Activated B cell treated with CpG ODN at 0.5 μM for 24 hours (primary cell): ENCODE measurements at regions not wholly inside any gene's neighbourhood (a gene's known extent, or its start where the extent isn't known, plus 50 kb on each side); places are given as distances from the start of the nearest gene placed in this dataset.

Experiments used
- ATAC-seq: fragments of 200-7000 bp; cut with Tn5 transposase; one replicate; pipeline ENCODE4 v1.10.0; 2021; ENCODE audit warnings: low read depth, mild to moderate bottlenecking, moderate library complexity
- CTCF ChIA-PET: fragments of 350-600 bp; sonication (Branson Sonifier 250); formaldehyde crosslinking; loops from one replicate; lab custom pipeline; 2021; ENCODE audit warnings: antibody characterized with exemption; lab: Charles Lee
- POLR2A ChIA-PET: fragments of 350-600 bp; sonication (Branson Sonifier 250); formaldehyde crosslinking; loops from one replicate; lab custom pipeline; 2021; ENCODE audit warnings: antibody characterized with exemption; lab: Charles Lee
- DNase-seq: peaks from one replicate; pipeline ENCODE4 v3.0.0; 2022
- H3K27ac Mint-ChIP-seq: one replicate; pipeline ENCODE4 v1.8.0; 2020; ENCODE audit warnings: mixed read lengths
- H3K27me3 Mint-ChIP-seq: one replicate; pipeline ENCODE4 v1.8.0; 2021; ENCODE audit warnings: mixed read lengths
- H3K36me3 Mint-ChIP-seq: one replicate; pipeline ENCODE4 v1.8.0; 2021; ENCODE audit warnings: low read depth, mixed read lengths
- H3K4me1 Mint-ChIP-seq: one replicate; pipeline ENCODE4 v1.8.0; 2021; ENCODE audit warnings: mixed read lengths
- H3K4me3 Mint-ChIP-seq: one replicate; pipeline ENCODE4 v1.8.0; 2020; ENCODE audit warnings: mild to moderate bottlenecking, mixed read lengths
- H3K9me3 Mint-ChIP-seq: one replicate; pipeline ENCODE4 v1.8.0; 2020; ENCODE audit warnings: mixed read lengths
- intact Hi-C: fragments of 100-400 bp; cut with micrococcal nuclease; formaldehyde crosslinking; loops from one replicate; pipeline ENCODE4 v1.15.1; 2024
- TF ChIP-seq, protein P1 (sequence below): fragments of 200-600 bp; IDR thresholded peaks from one replicate; pipeline ENCODE4 v1.8.0; 2022; ENCODE audit warnings: antibody characterized with exemption, mild to moderate bottlenecking

DNA sequence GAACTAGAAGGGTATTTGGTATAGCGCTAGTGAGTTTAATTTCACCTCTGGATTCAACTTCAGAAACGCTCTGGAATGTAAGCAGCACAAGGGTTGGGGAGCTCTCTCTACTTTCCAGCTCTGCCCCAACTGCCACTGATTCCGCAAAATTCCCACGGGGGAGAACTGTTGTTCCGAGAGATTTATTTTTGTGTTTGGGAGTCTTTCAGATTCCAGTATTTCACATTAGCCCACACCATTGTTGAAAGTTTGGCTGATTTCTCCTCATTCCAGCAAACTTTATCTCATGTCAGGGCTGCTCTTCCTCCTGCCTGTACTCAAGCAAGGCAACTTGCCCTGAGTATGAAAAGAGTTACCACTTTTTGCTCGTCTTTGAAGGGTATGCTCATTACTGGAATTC lies 198.5 kb upstream of the EGFLAM start:
- TF ChIP-seq, protein P1, sequence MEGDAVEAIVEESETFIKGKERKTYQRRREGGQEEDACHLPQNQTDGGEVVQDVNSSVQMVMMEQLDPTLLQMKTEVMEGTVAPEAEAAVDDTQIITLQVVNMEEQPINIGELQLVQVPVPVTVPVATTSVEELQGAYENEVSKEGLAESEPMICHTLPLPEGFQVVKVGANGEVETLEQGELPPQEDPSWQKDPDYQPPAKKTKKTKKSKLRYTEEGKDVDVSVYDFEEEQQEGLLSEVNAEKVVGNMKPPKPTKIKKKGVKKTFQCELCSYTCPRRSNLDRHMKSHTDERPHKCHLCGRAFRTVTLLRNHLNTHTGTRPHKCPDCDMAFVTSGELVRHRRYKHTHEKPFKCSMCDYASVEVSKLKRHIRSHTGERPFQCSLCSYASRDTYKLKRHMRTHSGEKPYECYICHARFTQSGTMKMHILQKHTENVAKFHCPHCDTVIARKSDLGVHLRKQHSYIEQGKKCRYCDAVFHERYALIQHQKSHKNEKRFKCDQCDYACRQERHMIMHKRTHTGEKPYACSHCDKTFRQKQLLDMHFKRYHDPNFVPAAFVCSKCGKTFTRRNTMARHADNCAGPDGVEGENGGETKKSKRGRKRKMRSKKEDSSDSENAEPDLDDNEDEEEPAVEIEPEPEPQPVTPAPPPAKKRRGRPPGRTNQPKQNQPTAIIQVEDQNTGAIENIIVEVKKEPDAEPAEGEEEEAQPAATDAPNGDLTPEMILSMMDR = no peak
- Mint-ChIP-seq H3K27ac (no peak overlapping the region), H3K9me3 (peaks cover 14% of the 10 kb centered on the region), H3K4me1 (no peaks in the 10 kb centered on the region), H3K36me3 (no peaks in the 10 kb centered on the region), H3K27me3 (no peaks in the 10 kb centered on the region), H3K4me3 (no peak overlapping the region)
- intact Hi-C loops = no loop called here
- CTCF ChIA-PET = no interaction called here
- ATAC-seq (no peak), DNase-seq (no peak)
- POLR2A ChIA-PET = no interaction called here

DNA sequence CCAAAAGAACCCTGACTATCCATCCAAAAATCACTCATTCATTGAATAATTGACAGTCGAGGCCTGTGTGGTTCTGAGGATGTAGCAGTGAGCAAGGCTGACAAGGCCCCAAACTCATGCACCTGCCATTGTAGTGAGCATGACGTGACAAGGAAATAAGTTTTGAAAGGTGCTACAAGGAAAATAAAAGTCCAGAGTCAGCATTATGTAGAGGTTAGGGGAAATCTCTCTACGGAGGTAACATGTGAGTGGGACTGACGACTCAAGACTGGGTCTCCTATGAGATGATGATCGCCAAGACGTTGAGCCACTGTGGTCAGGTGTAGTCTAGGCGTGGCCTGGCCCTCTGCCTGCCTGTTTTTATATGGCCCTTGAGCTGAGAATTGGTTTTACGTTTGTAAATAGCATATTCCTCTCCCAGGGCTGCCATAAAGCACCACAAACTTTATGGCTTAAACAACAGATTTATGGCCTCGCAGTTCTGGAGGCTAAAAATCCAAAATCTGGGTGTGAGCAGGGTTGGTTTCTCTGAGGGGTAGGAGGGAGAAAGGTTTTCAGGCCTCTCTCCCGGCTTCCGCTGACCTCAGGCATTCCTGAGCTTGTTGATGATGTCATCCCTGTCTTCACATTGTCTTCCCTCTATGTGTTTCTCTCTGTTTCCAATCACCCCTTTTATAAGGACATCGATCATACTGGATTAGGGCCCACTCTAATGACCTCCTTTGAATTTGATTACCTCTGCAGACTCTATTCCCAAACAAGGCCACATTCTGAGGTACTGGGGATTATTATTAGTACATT lies 206.4 kb upstream of the EGFLAM start:
- H3K4me1 Mint-ChIP-seq = no peaks in the 10 kb centered on the region
- no peak for DNase-seq
- H3K9me3 Mint-ChIP-seq = no peaks in the 10 kb centered on the region
- TF ChIP-seq, protein P1 = no peak
- POLR2A ChIA-PET = no interaction called here
- no peak overlapping the region for H3K27ac Mint-ChIP-seq
- intact Hi-C loops = no loop called here
- H3K36me3 Mint-ChIP-seq = no peaks in the 10 kb centered on the region
- CTCF ChIA-PET = no interaction called here
- ATAC-seq = no peak
- no peak overlapping the region for H3K4me3 Mint-ChIP-seq
- no peaks in the 10 kb centered on the region for H3K27me3 Mint-ChIP-seq

DNA sequence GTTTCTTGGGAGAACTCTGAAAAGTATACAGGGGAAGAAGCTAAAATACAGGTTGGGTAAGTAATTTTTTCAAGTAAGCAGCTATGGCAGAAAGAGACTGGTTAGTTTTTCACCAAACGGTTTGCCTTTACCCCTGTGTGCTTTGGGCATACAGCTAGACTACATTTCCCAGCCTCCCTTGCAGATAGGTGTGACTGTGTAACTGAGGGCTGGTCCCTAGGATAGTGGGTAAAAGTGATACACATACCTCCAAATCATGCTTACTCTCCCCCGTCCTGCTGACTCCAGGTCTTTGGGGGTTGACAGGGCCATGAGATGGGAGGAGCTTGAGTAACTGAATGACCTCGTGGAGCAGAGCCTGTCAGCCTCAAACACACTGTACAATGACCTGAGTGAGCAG lies 208.6 kb upstream of the GDNF start:
- Mint-ChIP-seq H3K27ac (no peak overlapping the region), H3K36me3 (no peaks in the 10 kb centered on the region), H3K4me3 (no peak overlapping the region), H3K9me3 (no peaks in the 10 kb centered on the region), H3K4me1 (no peaks in the 10 kb centered on the region), H3K27me3 (no peaks in the 10 kb centered on the region)
- TF ChIP-seq, protein P1 = no peak
- CTCF ChIA-PET = no interaction called here
- ATAC-seq (no peak), DNase-seq (no peak)
- intact Hi-C loops = no loop called here
- POLR2A ChIA-PET = no interaction called here

DNA sequence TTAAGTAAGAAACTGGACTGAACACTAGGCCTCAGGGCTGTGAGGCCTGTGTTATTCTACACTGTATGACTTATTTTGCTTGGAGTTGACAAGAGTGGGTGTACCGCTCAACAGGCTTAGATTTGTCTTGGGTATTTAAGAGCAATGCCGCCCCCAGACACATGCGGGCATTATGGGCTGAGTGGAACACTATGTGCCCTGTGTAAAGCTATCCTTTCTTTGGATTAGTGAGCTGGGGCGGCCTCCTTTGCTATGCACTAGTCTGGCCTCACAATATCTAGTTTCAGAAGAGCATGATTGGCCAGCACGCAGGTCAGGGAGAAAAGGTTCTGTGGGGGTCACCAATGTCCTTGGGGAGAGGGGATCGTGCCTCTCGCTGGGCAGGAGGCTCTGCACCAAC lies 206.3 kb upstream of the GDNF start:
- ATAC-seq = no peak
- TF ChIP-seq, protein P1 = no peak
- Mint-ChIP-seq H3K9me3 (no peaks in the 10 kb centered on the region), H3K36me3 (no peaks in the 10 kb centered on the region), H3K4me1 (no peaks in the 10 kb centered on the region), H3K4me3 (no peak overlapping the region), H3K27me3 (no peaks in the 10 kb centered on the region), H3K27ac (no peak overlapping the region)
- POLR2A ChIA-PET = no interaction called here
- intact Hi-C loops = no loop called here
- DNase-seq = no peak
- CTCF ChIA-PET = no interaction called here

DNA sequence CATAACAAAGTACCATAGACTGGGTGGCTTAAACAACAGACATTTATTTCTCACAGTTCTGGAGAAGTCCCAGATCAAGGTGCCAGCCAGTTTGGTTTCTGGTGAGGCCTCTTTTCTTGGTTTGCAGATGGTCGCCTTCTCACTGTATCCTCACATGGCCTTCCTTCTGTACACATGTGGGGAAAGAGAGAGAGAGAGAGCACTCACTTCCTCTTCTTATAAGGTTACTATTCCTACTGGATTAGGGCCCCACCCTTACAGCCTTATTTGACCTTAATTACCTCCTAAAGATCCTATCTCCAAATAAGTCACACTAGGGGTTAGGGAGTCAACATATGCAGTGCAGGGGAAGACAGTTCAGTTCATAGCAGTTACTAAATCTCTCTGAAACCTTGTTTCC lies 205.6 kb upstream of the GDNF start:
- CTCF ChIA-PET = no interaction called here
- POLR2A ChIA-PET = no interaction called here
- Mint-ChIP-seq H3K27ac (no peak overlapping the region), H3K4me3 (no peak overlapping the region), H3K27me3 (no peaks in the 10 kb centered on the region), H3K36me3 (no peaks in the 10 kb centered on the region), H3K4me1 (no peaks in the 10 kb centered on the region), H3K9me3 (no peaks in the 10 kb centered on the region)
- TF ChIP-seq, protein P1 = no peak
- ATAC-seq (no peak), DNase-seq (no peak)
- intact Hi-C loops = no loop called here
